ENCODE measurements at regions not wholly inside any gene's neighbourhood (a gene's known extent, or its start where the extent isn't known, plus 50 kb on each side); places are given as distances from the start of the nearest gene placed in this dataset.

GRCh38 chr6:119445666-119446065, 96.1 kb upstream of the MAN1A1 start (continued):
- TF ChIP-seq PRDM15 (CRISPR knock-in tag; IDR thresholded peaks at IDR 0.05) (no peak), ZBTB43 (CRISPR knock-in tag; IDR thresholded peaks at IDR 0.05) (no peak), ZNF423 (CRISPR knock-in tag; IDR thresholded peaks at IDR 0.05) (no peak), CDX4 (CRISPR knock-in tag; IDR thresholded peaks at IDR 0.05; ENCODE audit: borderline replicate concordance) (no peak), RELA (CRISPR knock-in tag; IDR thresholded peaks at IDR 0.05; ENCODE audit: borderline replicate concordance) (no peak), ZBTB21 (CRISPR knock-in tag; IDR thresholded peaks at IDR 0.05; ENCODE audit: borderline replicate concordance) (no peak), ATF6 (CRISPR knock-in tag; IDR thresholded peaks at IDR 0.05) (no peak), FOXJ3 (CRISPR knock-in tag; IDR thresholded peaks at IDR 0.05; ENCODE audit: borderline replicate concordance) (no peak)

GRCh38 chr6:119444642-119445557, 95.3 kb upstream of the MAN1A1 start:
- POLR2A ChIA-PET = no interaction called here
- H3K36me3 Mint-ChIP-seq = no peaks in the 10 kb centered on the region
- peaks cover 17% of the 10 kb centered on the region for H3K9me3 Mint-ChIP-seq
- CTCF ChIA-PET = no interaction called here
- no peaks in the 10 kb centered on the region for H3K27me3 Mint-ChIP-seq (ENCODE audit: low read depth)
- peaks cover 18% of the 10 kb centered on the region for H3K4me1 Mint-ChIP-seq
- H3K4me3 Mint-ChIP-seq = no peak overlapping the region
- no peak for DNase-seq (ENCODE audit: low spot score)
- ATAC-seq = no peak
- no peak overlapping the region for H3K27ac Mint-ChIP-seq
- no peak for TF ChIP-seq PREB (CRISPR knock-in tag; IDR thresholded peaks at IDR 0.05; ENCODE audit: borderline replicate concordance)
- TF ChIP-seq GRHL2 (CRISPR knock-in tag; IDR thresholded peaks at IDR 0.05; ENCODE audit: insufficient replicate concordance, severe bottlenecking) = no peak
- TF ChIP-seq MAX (CRISPR knock-in tag; IDR thresholded peaks at IDR 0.05) = no peak
- no peak for TF ChIP-seq STAT6 (CRISPR knock-in tag; conservative IDR thresholded peaks at IDR 0.05; ENCODE audit: low read depth)
- no peak for TF ChIP-seq NFATC4 (CRISPR knock-in tag; IDR thresholded peaks at IDR 0.05)
- TF ChIP-seq ATF6 (CRISPR knock-in tag; IDR thresholded peaks at IDR 0.05) = no peak
- TF ChIP-seq ETV6 (CRISPR knock-in tag; IDR thresholded peaks at IDR 0.05) = no peak
- no peak for TF ChIP-seq SMAD3 (CRISPR knock-in tag; IDR thresholded peaks at IDR 0.05; ENCODE audit: borderline replicate concordance)
- TF ChIP-seq ZNF281 (CRISPR knock-in tag; IDR thresholded peaks at IDR 0.05) = no peak
- no peak for TF ChIP-seq PRRX2 (CRISPR knock-in tag; IDR thresholded peaks at IDR 0.05)
